RCC 7860 (cell line): ENCODE measurements at regions not wholly inside any gene's neighbourhood (a gene's known extent, or its start where the extent isn't known, plus 50 kb on each side); places are given as distances from the start of the nearest gene placed in this dataset.
"Not testable (repeated sequence)": the region's sequence is repeated elsewhere in the genome, so short reads cannot be mapped to it uniquely, and the experiment has no call there.

Experiments
- DNase-seq: peaks from one replicate; pipeline ENCODE4 v3.0.0-alpha.2; 2015; ENCODE audit warnings: low spot score
- FAIRE-seq: peaks from 2 replicates; lab custom pipeline; 2012; peaks lifted over from hg19 to GRCh38; lab: Jason Lieb, UNC

DNA sequence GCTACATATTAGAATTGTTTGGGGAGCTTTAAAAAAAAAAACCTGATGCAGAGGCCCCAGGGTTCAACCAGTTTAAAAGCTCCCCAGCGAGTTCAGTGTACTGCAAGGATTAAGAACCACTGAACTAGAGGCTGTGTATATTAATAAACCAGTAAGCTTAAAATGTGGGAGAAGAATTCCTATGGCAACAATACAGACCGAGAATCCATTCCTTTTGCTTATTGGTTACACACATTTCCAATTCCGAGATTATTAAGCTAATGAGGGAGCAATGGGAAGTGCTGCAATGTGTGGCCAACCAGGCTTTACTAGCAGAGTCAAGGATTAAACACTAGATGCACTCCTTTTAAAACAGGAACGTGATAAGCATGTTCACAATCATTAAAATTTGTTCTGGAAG is 204.4 kb downstream of the TDRD15 start:
- FAIRE-seq (no peak), DNase-seq (no peak)

- no peak for FAIRE-seq
- DNase-seq = no peak
These were observed 207.1 kb downstream of the TDRD15 start for GRCh38 chr2:21330786-21331391.

DNA sequence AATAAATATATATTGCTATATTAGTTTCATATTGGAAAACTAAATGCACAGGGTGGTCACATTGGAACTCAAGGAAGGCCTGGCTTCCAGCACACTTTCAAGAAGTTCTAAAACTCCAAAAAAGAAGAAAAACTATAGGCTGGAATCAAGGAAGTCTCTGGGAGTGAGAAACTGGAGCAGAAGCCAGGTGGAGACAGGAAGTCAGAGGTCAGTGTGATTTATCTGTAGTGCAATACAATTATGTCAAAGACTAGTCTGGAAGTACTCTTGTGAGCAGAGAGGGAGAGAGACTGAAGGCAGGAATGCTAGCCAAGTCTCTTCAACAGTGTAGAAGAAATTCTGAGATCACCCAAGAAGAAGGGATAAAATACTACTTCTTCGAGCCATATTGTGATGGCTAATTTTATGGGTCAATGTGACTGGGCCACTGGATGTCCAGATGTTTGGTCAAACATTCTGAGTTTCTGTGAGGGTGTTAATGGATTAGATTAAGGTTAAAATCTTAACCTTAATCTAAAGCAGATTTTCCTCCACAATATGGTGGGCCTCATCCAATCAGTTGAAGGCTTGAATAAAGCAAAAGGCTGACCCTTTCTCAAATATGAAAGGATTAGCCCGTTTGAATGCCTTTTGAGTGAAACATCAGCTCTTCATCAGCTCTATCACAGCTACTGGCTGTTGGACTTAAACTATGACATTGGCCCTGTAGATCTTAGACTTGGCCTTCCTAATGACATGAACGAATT is 208.0 kb downstream of the TDRD15 start:
- FAIRE-seq (no peak), DNase-seq (no peak)

GRCh38 chr2:21332993-21333625 is 209.3 kb downstream of the TDRD15 start:
- DNase-seq = no peak
- FAIRE-seq = no peak

DNA sequence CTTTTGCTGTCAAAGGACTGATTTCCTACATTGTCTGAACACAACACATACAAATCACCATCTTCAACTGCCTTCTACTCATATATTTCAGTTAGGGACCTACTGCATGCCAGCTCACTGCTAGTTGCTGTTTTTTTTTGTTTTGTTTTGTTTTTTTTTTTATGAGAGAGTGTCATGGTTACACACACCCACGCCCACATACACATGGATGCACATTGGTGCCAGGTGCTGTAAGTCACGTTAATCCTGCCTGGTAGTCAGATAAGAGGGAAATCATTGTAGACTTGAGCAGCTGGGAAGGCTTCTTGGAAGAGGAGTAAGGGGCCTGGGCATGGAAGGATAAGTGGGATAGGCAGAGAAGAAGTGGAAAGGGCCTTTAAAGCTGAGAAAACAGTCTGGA is 209.9 kb downstream of the TDRD15 start:
- DNase-seq = no peak
- no peak for FAIRE-seq

GRCh38 chr2:21346984-21347383 is 223.2 kb downstream of the TDRD15 start:
- FAIRE-seq (no peak), DNase-seq (no peak)

DNA sequence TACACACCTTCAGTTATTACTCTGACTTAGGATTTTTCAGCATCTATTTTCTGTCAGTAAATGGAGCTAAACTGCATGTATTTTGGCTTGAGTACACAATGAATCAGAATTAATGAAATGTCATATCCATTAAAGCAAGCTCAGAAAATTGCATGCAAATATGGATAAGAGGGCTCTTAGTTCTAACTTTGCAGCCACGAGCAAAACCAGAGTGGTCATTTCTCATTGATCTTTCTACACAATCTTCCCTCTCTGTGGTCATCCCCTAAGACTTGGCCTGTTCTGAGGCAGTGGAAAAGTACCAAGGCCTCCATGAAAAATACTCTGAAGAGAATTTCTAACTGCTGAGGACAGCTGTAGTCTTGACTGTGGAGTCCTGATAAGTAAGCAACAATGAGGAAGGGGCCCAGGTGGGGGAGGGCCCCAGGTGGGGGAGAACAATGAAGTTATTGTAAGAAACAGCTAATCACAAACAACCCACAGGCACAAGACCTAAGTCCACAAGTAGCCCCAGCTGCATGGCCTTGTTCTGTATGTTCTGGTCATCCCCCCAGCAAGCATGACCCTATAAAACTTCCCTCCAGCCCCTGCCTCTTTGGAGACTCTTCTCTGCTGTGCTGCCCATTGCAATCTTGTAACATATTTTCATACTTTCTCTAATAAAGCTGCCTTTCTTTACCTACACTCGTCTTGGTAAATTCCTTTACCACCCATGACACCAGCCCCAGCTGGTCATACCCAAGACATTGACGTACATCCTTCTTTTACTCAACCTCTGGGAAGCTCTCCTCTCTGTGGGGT is 230.3 kb downstream of the TDRD15 start:
- DNase-seq = no peak
- no peak for FAIRE-seq

DNA sequence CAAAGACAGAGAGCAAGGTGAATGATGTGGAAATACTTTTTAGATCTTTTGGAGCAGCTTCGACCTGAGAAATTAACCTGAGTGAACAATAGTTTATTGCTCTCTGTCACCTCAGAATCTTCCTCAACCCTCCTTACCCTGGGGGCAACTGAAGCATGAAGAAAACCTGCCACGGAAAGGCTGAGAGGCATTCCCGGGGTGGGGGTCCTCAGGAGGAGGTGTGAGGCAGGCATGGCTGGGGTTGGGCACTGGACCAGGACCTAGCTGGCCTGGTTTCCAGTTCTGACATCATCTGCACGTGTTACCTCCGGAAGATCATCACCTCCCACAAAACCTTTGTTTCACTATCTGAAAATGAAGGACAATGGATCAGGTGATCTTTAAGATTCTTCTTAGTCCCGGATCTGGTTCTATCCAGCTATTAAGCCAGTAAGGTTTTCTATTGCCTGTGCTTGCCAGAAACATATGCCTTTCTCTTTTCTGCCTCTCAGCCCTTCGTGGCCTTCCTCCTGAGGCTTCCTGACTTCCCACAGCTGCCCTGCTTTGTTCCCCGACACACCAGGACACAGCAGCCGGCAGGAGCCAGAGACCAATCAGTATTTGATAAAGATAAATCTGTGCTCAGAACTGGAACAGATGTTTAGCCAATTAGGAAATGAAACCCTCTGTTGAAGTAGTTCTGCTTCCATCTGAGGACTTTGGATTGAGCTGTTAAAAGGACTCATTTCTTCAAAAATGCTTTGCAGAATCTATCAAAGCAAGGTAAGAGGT is 232.5 kb downstream of the TDRD15 start:
- FAIRE-seq = no peak
- no peak for DNase-seq

DNA sequence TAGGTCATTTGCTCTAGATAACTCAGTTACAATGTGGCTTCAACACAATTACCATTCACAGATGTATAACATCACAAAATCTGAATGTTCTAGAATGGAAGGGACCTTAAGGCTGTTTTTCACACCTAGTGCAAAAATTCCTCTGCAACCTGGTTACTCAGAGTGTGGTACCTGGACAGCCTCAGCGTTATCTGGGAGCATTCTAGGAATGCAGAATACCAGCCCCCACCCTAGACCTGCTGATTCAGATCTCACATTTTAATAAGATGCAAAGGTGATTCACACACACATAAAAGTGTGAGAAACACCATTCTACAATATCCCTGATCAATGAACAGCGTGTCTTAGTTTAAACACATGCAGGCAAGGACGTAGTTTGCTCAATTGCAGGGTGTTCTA is 233.1 kb downstream of the TDRD15 start:
- FAIRE-seq = no peak
- DNase-seq = no peak

DNA sequence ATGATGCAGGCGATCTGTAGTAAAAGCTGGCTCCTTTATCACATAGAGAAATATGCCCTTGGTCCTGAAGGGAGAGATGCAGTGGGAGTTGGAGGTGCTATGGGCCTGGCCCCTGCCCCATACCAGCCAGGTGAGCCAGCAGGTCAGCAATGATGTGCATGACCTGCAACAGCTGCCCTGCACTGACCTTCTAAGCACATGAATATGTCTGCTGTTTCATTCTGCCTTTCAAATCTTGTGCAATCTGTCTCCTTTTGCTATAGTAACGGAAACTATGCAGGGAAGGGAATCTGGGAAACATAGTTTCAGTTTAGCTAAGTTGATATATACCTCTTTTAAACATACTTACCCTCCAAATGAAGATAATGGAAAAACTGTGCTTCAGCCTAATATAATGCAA is 235.2 kb downstream of the TDRD15 start:
- FAIRE-seq = no peak
- DNase-seq = no peak

DNA sequence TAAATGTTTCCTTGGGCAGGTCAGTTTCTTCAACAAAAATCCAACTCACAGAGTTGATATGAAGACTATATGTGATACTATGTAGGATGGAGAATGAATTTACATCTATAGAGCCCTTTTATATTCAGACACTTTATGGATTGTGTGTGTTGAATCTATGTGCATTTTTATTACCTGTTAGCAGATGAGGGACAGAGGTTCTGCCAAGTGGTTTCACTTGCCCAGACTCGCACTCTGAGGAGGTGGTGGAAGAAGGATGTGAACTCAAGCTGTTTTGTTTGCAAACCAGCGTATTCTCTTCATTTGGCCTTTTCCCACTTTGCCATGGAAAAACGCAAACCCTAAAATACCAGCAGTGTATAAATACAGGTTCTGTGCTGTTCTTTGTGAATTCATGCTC is 237.6 kb downstream of the TDRD15 start:
- DNase-seq = no peak
- FAIRE-seq = no peak

DNA sequence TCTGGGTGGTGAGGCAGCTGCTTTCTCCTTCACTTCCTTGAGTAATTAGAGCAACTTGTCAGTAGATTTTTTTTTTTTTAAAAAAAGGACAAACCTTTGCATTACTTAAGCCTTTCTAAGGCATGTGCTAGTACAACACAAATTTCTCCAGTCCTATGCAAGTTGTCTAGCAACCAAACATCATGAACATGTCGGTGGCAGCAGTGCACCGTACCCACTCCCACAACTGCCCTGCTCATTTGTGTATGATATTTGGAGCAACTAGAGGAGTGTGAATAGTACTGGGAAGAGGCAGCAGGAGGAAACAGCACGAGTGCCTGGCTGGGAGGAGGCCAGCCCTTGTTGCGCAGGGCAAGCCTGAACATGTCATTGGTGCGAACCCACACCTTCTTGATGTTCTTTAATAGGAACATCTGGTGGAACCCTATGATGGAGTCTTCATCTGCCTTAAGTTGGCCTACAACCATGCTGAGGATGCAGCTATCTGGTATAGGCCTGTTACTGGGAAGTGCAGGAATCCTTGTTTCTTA is 238.3 kb downstream of the TDRD15 start:
- FAIRE-seq = no peak
- DNase-seq = no peak

- FAIRE-seq (no peak), DNase-seq (no peak)
These were observed 239.6 kb downstream of the TDRD15 start for GRCh38 chr2:21363364-21363763.

DNA sequence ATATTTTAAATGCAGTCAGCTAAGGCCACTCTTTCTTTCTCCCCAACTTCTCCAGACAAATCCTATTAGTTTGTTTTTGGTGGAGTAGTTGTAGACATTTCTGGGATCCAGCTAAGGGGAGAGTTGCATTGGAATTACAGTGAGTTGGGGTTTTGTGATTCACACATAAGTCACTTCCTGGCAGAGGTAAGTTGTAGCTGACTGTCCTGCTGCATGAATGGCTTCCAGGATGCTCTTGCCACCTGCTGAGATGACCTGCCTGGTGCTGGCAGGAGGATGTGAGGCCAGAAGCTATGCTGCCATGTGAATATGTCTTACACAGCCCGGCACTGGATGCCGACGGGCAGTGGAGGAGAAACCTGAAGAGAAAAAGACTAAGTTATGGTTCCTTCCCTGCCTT is 243.7 kb downstream of the TDRD15 start:
- DNase-seq (peak; percentile 55), FAIRE-seq (no peak)

DNA sequence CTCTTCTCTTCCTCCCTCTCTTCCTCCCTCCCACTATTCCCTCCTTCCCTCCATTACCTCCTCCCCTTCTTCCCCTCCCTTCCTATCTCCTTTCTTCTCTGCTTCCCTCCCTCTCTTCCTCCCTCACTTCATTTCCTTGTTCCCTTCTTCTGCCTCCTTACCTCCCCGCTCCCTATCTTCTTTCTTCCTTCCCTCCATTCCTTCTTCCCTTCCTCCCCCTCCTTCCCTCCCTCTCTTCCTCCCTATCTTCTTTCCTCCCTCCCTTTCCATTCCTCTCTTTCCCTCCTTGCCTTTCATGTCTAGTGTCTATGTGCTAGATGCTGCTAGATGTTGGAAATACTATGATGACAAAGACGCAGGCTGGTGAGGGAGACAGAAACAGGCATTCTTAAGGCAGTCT is 246.0 kb downstream of the TDRD15 start:
- FAIRE-seq (no peak), DNase-seq (no peak)

GRCh38 chr2:21371499-21372003 is 247.8 kb downstream of the TDRD15 start:
- no peak for FAIRE-seq
- DNase-seq = no peak

- no peak for DNase-seq
- no peak for FAIRE-seq
These were observed 248.9 kb downstream of the TDRD15 start for GRCh38 chr2:21372654-21373053.

- no peak for DNase-seq
- FAIRE-seq = no peak
These were observed 253.1 kb downstream of the TDRD15 start for GRCh38 chr2:21376864-21377263.

GRCh38 chr2:21379140-21379539 is 255.4 kb downstream of the TDRD15 start:
- FAIRE-seq = no peak
- no peak for DNase-seq

DNA sequence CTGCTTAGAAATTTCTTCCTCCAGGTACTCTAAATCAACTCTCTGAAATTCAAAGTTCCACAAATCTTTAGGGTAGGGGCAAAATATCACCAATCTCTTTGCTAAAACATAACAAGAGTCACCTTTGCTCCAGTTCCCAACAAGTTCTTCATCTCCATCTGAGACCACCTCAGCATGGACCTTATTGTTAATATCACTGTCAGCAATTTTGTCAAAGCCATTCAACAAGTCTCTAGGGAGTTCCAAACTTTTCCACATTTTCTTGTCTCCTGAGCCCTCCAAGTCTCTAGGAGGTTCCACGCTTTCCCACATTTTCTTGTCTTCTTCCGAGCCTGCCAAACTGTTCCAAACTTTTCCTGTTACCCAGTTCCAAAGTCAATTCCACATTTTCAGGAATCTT is 255.9 kb downstream of the TDRD15 start:
- FAIRE-seq, DNase-seq: not testable (repeated sequence)
